ENCODE measurements at regions not wholly inside any gene's neighbourhood (a gene's known extent, or its start where the extent isn't known, plus 50 kb on each side); places are given as distances from the start of the nearest gene placed in this dataset.
A peak's percentile ranks its signal among the peaks of the same experiment; 100 is the strongest.

GRCh38 chr17:71158437-71158836, 962.4 kb upstream of the SOX9 start:
- no peak for DNase-seq (ENCODE audit: low spot score)

GRCh38 chr17:71163121-71163812, 957.6 kb upstream of the SOX9 start:
- no peak for DNase-seq (ENCODE audit: low spot score)

- no peak for DNase-seq (ENCODE audit: low spot score)
These were observed 957.1 kb upstream of the SOX9 start for GRCh38 chr17:71163813-71164122.

GRCh38 chr17:71164561-71164960, 956.3 kb upstream of the SOX9 start:
- DNase-seq (ENCODE audit: low spot score) = no peak

GRCh38 chr17:71166311-71166710, 954.5 kb upstream of the SOX9 start:
- no peak for DNase-seq (ENCODE audit: low spot score)

GRCh38 chr17:71168053-71168741, 952.6 kb upstream of the SOX9 start:
- no peak for DNase-seq (ENCODE audit: low spot score)

GRCh38 chr17:71170070-71170469, 950.8 kb upstream of the SOX9 start:
- DNase-seq (ENCODE audit: low spot score) = no peak

- no peak for DNase-seq (ENCODE audit: low spot score)
These were observed 949.5 kb upstream of the SOX9 start for GRCh38 chr17:71171270-71171669.

- no peak for DNase-seq (ENCODE audit: low spot score)
These were observed 946.8 kb upstream of the SOX9 start for GRCh38 chr17:71173991-71174390.

GRCh38 chr17:71176331-71176730, 944.5 kb upstream of the SOX9 start:
- DNase-seq (ENCODE audit: low spot score) = no peak

GRCh38 chr17:71176928-71177443, 943.8 kb upstream of the SOX9 start:
- DNase-seq (ENCODE audit: low spot score) = no peak

GRCh38 chr17:71180801-71181385, 939.9 kb upstream of the SOX9 start:
- DNase-seq (ENCODE audit: low spot score) = no peak

GRCh38 chr17:71183066-71183660, 937.7 kb upstream of the SOX9 start:
- DNase-seq (ENCODE audit: low spot score) = no peak

- DNase-seq (ENCODE audit: low spot score) = no peak
These were observed 936.1 kb upstream of the SOX9 start for GRCh38 chr17:71184716-71185115.

- no peak for DNase-seq (ENCODE audit: low spot score)
These were observed 933.5 kb upstream of the SOX9 start for GRCh38 chr17:71187145-71187878.

GRCh38 chr17:71188811-71189492, 931.9 kb upstream of the SOX9 start:
- peak; percentile 19 for DNase-seq (ENCODE audit: low spot score)

- DNase-seq (ENCODE audit: low spot score) = no peak
These were observed 931.4 kb upstream of the SOX9 start for GRCh38 chr17:71189493-71189831.

- DNase-seq (ENCODE audit: low spot score) = no peak
These were observed 928.7 kb upstream of the SOX9 start for GRCh38 chr17:71192039-71192555.

GRCh38 chr17:71192848-71193247, 928.0 kb upstream of the SOX9 start:
- DNase-seq (ENCODE audit: low spot score) = no peak

GRCh38 chr17:71200597-71200996, 920.2 kb upstream of the SOX9 start:
- DNase-seq (ENCODE audit: low spot score) = no peak

- no peak for DNase-seq (ENCODE audit: low spot score)
These were observed 919.2 kb upstream of the SOX9 start for GRCh38 chr17:71201639-71202038.

GRCh38 chr17:71202449-71202848, 918.4 kb upstream of the SOX9 start:
- DNase-seq (ENCODE audit: low spot score) = no peak
